ENCODE measurements at regions not wholly inside any gene's neighbourhood (a gene's known extent, or its start where the extent isn't known, plus 50 kb on each side); places are given as distances from the start of the nearest gene placed in this dataset.
"Not testable (repeated sequence)": the region's sequence is repeated elsewhere in the genome, so short reads cannot be mapped to it uniquely, and the experiment has no call there.

DNA sequence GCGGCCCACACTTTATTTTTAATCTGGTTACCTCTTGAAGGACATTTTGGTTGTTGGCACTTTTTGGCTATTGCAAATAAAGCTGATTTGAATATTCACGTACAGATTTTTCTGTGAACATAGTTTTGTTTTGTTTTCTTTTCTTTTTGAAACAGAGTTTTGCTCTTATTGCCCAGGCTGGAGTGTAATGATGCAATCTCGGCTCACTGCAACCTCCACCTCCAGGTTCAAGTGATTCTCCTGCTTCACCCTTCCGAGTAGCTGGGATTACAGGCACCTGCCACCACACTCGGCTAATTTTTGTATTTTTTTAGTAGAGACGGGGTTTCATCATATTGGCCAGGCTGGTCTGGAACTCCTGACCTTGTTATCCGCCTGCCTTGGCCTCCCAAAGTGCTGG lies 99.7 kb downstream of the NDFIP1 start:
- not testable (repeated sequence) for ATAC-seq, H3K9me3 Mint-ChIP-seq

DNA sequence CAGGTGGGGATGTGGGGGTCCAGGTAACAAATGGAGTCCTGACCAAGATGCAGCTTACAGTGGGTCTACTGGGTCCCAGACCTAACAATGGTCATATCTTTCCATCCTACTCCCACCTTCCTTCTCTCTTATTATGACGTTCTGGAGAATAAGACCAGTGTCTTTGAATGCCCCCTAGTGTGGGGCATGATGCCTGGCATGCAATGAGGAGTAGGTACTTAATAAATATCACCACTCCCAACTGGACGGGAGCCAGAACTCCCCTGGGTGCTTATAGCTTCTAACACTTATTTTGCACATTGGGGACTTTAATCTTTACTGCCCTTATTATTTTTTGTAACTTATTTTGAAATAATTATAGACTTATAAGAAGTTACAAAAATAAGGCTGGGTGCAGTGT lies 98.2 kb downstream of the NDFIP1 start:
- H3K27me3 Mint-ChIP-seq, result no peaks in the 10 kb centered on the region
- no peaks in the 10 kb centered on the region for H3K4me1 Mint-ChIP-seq
- H3K9me3 Mint-ChIP-seq, result no peaks in the 10 kb centered on the region
- ATAC-seq (no peak), DNase-seq (no peak)
- no peak overlapping the region for H3K27ac Mint-ChIP-seq
- H3K4me3 Mint-ChIP-seq, result no peak overlapping the region

More for the DNA sequence above, 99.7 kb downstream of the NDFIP1 start:
- not testable (repeated sequence) for H3K4me1 Mint-ChIP-seq, H3K27me3 Mint-ChIP-seq, DNase-seq, H3K4me3 Mint-ChIP-seq, H3K27ac Mint-ChIP-seq

DNA sequence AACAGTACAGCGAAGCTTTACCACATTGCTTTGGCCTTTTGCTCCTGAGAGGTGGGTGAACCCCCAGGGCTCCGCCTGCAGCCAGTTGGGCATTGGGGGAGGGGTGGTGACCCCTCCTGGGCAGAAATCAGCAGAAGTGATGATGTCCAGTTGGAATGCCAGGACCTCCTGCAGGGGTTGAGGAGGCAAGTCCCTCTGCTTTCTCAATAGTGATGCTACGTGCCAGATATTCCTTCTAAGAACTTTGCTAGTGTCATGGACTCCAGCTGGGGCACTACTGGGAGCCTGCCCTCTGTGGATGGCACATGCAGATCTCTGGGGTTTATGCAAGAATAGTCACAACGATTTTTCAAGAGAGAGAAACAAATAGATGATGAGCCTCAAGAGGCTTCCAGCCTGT lies 95.6 kb downstream of the NDFIP1 start:
- ATAC-seq (peak; percentile 15), DNase-seq (no peak)
- Mint-ChIP-seq H3K9me3 (no peaks in the 10 kb centered on the region), H3K4me3 (no peak overlapping the region), H3K27ac (no peak overlapping the region), H3K4me1 (no peaks in the 10 kb centered on the region), H3K27me3 (no peaks in the 10 kb centered on the region)

Measured in stimulated activated naive CD8-positive, alpha-beta T cell treated with anti-CD3 and anti-CD28 coated beads, Interleukin-15, amount 100 ng/mL, for 72 hours (primary cell).